GM12865 (cell line): ENCODE measurements at regions not wholly inside any gene's neighbourhood (a gene's known extent, or its start where the extent isn't known, plus 50 kb on each side); places are given as distances from the start of the nearest gene placed in this dataset.

Source experiments
- DNase-seq: peaks from one replicate; pipeline ENCODE4 v3.0.0; 2010; ENCODE audit warnings: low read depth
- H3K4me3 ChIP-seq: 2 replicates; pipeline ENCODE4 v1.5.1; 2011; ENCODE audit warnings: mild to moderate bottlenecking, low read depth, low read length, control low read depth
- TF ChIP-seq, protein P1 (sequence below): IDR thresholded peaks from 2 replicates; pipeline ENCODE4 v1.5.1; 2011; ENCODE audit warnings: low read length, control low read depth, low read depth, inconsistent platforms; ENCODE audit not compliant: insufficient read depth; ENCODE audit errors: missing control alignments

DNA sequence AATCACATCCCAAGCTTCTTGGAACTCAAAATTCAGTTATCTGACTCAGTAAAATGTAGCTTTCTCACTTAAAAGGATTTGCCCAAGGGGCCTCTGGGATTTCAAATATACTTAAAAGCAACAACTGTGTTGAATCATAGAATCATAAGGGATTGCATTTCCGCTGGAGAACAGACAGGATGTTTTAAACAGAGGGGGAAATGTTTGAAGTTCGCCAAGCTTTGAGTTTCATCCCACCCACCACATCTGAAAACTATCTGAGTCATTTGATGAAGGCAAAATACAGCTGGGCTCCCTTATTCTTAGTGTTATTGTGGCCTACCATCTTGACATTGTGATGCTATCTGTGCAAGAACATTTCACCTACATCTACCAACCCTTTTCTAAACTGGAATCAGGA, 73.5 kb downstream of the PPP1R2C start:
- TF ChIP-seq, protein P1, sequence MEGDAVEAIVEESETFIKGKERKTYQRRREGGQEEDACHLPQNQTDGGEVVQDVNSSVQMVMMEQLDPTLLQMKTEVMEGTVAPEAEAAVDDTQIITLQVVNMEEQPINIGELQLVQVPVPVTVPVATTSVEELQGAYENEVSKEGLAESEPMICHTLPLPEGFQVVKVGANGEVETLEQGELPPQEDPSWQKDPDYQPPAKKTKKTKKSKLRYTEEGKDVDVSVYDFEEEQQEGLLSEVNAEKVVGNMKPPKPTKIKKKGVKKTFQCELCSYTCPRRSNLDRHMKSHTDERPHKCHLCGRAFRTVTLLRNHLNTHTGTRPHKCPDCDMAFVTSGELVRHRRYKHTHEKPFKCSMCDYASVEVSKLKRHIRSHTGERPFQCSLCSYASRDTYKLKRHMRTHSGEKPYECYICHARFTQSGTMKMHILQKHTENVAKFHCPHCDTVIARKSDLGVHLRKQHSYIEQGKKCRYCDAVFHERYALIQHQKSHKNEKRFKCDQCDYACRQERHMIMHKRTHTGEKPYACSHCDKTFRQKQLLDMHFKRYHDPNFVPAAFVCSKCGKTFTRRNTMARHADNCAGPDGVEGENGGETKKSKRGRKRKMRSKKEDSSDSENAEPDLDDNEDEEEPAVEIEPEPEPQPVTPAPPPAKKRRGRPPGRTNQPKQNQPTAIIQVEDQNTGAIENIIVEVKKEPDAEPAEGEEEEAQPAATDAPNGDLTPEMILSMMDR: no peak
- peak; percentile 14 for DNase-seq

DNA sequence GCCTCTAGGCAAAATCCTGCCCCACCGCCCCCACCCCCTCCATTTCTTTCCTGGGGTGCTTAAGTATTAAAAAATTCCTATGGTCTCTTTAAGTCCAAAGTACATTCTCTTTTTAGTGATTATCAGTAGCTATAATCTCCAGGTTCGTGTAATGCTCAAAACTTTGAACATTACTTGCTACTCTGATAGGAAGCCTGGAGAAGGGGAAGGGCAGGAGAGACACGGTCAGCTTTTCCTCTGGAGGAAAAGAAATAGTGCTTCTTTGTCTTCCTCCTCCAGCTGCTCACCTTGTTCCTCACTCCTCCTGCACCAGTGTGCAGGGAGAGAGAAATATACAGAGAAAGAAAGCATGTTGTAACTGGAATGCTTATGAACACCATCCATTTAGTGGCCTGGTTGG, 80.4 kb downstream of the PPP1R2C start:
- no peak overlapping the region for H3K4me3 ChIP-seq
- TF ChIP-seq, protein P1: no peak
- DNase-seq: no peak

More for the DNA sequence above, 73.5 kb downstream of the PPP1R2C start:
- H3K4me3 ChIP-seq: no peak overlapping the region

DNA sequence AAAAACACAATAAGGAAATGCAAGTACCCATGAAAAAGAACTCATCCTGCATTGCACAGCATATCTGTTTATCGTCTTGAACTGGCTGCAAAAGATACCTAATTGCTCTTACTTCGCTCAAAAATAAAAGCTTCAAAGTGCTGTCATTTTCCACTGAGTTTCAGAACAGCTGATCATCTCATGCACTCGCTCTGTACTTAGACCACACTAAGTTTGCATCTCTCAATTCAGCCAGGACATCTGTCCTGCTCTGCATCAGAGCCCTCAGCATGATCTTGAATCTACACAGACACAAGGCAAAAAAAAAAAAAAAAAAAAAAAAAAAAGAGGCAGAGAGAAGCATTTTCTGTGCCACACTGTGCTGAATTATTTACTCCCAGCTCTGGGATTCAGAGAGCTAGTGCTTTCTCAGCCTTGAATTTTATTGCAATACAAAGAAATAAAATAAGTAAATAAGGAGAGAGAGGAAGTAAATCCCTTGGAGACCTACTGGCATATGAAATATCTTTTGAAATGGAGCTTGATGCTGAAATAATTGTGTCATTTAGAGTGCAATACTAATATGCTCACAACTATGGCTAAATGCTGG, 81.3 kb downstream of the PPP1R2C start:
- TF ChIP-seq, protein P1: no peak

DNA sequence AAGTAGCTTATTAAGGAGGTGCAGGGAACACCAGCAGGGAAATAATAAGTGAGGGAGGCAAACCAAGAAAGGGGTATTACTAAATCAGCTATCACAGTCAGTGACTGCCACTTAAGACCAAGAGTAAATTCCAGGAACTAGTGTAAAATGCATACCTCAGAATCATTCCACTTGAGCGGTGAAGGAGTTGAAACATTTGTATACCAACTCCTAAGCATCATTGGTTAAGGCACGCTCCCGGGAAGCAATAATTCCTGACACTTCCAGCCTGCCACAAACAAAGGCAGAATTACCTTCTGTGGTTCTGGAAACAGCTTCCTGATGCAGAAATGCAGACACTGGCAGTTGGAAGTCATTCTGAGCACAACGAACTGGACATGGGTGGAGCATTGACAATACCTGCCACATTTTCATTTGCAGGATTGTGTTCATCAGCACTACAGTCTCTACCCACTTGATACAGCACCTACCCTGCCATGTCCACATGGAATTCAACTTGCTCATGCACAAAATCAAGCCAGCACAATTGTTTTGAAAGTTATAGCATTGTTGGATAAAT, 82.1 kb downstream of the PPP1R2C start:
- TF ChIP-seq, protein P1: no peak
- no peak for DNase-seq

More for the DNA sequence above, 81.3 kb downstream of the PPP1R2C start:
- H3K4me3 ChIP-seq: no peak overlapping the region
- peak; percentile 20 for DNase-seq

DNA sequence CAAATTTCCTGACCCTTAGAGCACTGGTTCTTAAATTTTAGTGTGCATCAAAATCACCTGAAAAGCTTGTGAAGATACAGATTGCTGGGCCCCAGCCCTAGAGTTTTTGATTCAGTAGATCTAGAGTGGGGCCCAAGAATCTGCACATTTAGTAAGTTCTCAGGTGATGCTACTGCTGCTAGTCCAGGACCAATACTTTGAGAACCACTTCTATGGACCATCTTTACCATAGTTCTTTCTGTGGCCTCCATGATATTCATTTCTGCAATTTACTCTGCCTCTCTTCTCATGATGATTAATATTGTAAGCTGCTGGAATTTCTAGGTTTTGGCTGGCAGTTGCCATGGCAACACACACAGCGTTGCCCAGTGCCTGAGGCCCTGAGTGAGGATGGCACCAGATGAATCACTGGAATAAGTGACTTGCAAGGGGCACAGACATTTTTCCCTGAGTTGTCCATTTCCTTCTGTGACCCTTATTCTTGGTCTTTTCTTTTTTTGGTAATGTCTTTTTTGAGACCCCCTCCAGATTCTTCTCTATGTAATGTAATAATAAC, 83.6 kb downstream of the PPP1R2C start:
- peak; percentile 0 for DNase-seq
- H3K4me3 ChIP-seq: no peak overlapping the region
- TF ChIP-seq, protein P1: no peak

More for the DNA sequence above, 82.1 kb downstream of the PPP1R2C start:
- no peak overlapping the region for H3K4me3 ChIP-seq

DNA sequence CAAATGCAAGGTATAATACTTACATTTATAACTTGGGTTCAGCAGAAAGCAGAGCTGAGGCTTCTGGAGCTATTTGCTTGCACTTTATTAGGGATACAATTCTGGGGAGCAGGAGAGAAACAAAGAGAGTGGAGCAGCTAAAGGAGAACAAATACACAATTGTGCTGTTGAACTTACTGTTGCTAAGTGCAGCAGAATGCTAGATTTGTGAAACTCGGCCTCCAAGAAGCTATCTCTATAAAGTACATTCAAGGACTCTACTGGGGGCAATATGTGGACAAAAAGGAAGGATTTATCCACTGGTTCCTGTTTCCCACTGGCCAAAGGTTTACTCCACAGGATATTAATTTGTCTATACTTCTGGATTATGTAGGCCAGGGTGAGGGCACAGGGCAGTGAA, 86.8 kb downstream of the PPP1R2C start:
- no peak overlapping the region for H3K4me3 ChIP-seq
- TF ChIP-seq, protein P1: no peak
- DNase-seq: no peak
